Tibial nerve (tissue), 4 donors: ENCODE measurements at regions not wholly inside any gene's neighbourhood (a gene's known extent, or its start where the extent isn't known, plus 50 kb on each side); places are given as distances from the start of the nearest gene placed in this dataset.

Experiments
- DNase-seq, 2 donors: peaks; one replicate each; pipeline ENCODE4 v3.0.0-alpha.2; 2019; ENCODE audit warnings: low spot score in 2 of 2
- H3K27ac ChIP-seq, 4 donors: fragments of 200-600 bp; sonication (generic) in 3 of 4; one replicate each; pipeline ENCODE4 v1.5.1; 2017 to 2019; ENCODE audit warnings: mild to moderate bottlenecking in 1 of 4
- H3K27me3 ChIP-seq, 2 donors: fragments of 200-600 bp; sonication (generic) in 1 of 2; one replicate each; pipeline versions ENCODE4 v1.5.1 to v1.6.0; 2017 to 2019
- H3K36me3 ChIP-seq, 3 donors: fragments of 200-600 bp; sonication (generic); one replicate each; pipeline ENCODE4 v1.5.1; 2018 to 2019
- H3K4me1 ChIP-seq, 4 donors: fragments of 200-600 bp; sonication (generic) in 3 of 4; one replicate each; pipeline ENCODE4 v1.5.1; 2017 to 2019
- H3K4me3 ChIP-seq, 4 donors: fragments of 200-600 bp; sonication (generic) in 3 of 4; one replicate each; pipeline ENCODE4 v1.5.1; 2017 to 2019; ENCODE audit warnings: mild to moderate bottlenecking in 1 of 4, moderate library complexity in 1 of 4
- H3K9me3 ChIP-seq, 4 donors: fragments of 200-600 bp; sonication (generic) in 3 of 4; one replicate each; pipeline ENCODE4 v1.5.1; 2017 to 2019
- CTCF ChIP-seq, 5 experiments: fragments of 200-600 bp in 3 of 5; fragments of 450-650 bp in 2 of 5; sonication (generic) in 3 of 5; IDR thresholded peaks; one replicate each; pipeline ENCODE4 v1.5.1; 2016 to 2019; ENCODE audit warnings: antibody characterized with exemption in 5 of 5, mild to moderate bottlenecking in 3 of 5, moderate library complexity in 2 of 5
- EP300 ChIP-seq, 2 donors: sonication (generic); formaldehyde crosslinking; IDR thresholded peaks; one replicate each; pipeline ENCODE4 v1.6.1; 2017; ENCODE audit warnings: antibody characterized with exemption in 2 of 2, mild to moderate bottlenecking in 1 of 2
- POLR2A ChIP-seq, 2 donors: fragments of 450-650 bp; IDR thresholded peaks; one replicate each; pipeline ENCODE4 v1.6.1; 2017; ENCODE audit warnings: antibody characterized with exemption in 2 of 2, mild to moderate bottlenecking in 2 of 2, moderate library complexity in 2 of 2
- WGBS, 2 donors: methylation state at CpG; one replicate each; pipeline ENCODE4 v1.1.5; 2018; 5-methylcytosine and 5-hydroxymethylcytosine counted together

- H3K27ac ChIP-seq, result peak overlapping the region in 2 of 4 donors; percentile 66 to 75
- TF ChIP-seq POLR2A (IDR thresholded peaks at IDR 0.05), result no peak
- no peak for TF ChIP-seq CTCF (IDR thresholded peaks at IDR 0.05)
- no peak for TF ChIP-seq EP300 (IDR thresholded peaks at IDR 0.05)
- H3K36me3 ChIP-seq, result no peaks in the 10 kb centered on the region
- no peak overlapping the region for H3K4me3 ChIP-seq
- peaks cover 0 to 27% (median 6%) of the 10 kb centered on the region in 4 donors for H3K4me1 ChIP-seq
- WGBS, 2 donors, result 75 to 79% methylated on average over 10 of the region's 10 CpGs
- no peak for DNase-seq
- no peaks in the 10 kb centered on the region for H3K9me3 ChIP-seq
- no peaks in the 10 kb centered on the region for H3K27me3 ChIP-seq
Observed at GRCh38 chr21:41683815-41684214, 83.0 kb downstream of the RIPK4 start.

- peak overlapping the region in 1 of 4 donors; percentile 24 for H3K27ac ChIP-seq
- no peaks in the 10 kb centered on the region for H3K36me3 ChIP-seq
- H3K27me3 ChIP-seq, result no peaks in the 10 kb centered on the region
- TF ChIP-seq EP300 (IDR thresholded peaks at IDR 0.05) (no peak), POLR2A (IDR thresholded peaks at IDR 0.05) (no peak), CTCF (IDR thresholded peaks at IDR 0.05) (no peak)
- no peak overlapping the region for H3K4me3 ChIP-seq
- DNase-seq, result no peak
- 76 to 92% methylated on average over 17 of the region's 17 CpGs for WGBS, 2 donors
- peaks cover 0 to 36% (median 6%) of the 10 kb centered on the region in 4 donors for H3K4me1 ChIP-seq
- no peaks in the 10 kb centered on the region for H3K9me3 ChIP-seq
Observed at GRCh38 chr21:41682719-41683179, 84.1 kb downstream of the RIPK4 start.

- H3K4me3 ChIP-seq, result no peak overlapping the region
- H3K27ac ChIP-seq, result peak overlapping the region in 1 of 4 donors; percentile 24
- no peaks in the 10 kb centered on the region for H3K9me3 ChIP-seq
- no peaks in the 10 kb centered on the region for H3K36me3 ChIP-seq
- H3K27me3 ChIP-seq, result no peaks in the 10 kb centered on the region
- 87 to 96% methylated on average over 21 to 24 of the region's 24 CpGs for WGBS, 2 donors
- DNase-seq, result no peak
- TF ChIP-seq EP300 (IDR thresholded peaks at IDR 0.05) (no peak), POLR2A (IDR thresholded peaks at IDR 0.05) (no peak), CTCF (IDR thresholded peaks at IDR 0.05) (no peak)
- peaks cover 0 to 36% (median 6%) of the 10 kb centered on the region in 4 donors for H3K4me1 ChIP-seq
Observed at GRCh38 chr21:41681939-41682718, 84.7 kb downstream of the RIPK4 start.

GRCh38 chr21:41681348-41681801, 85.5 kb downstream of the RIPK4 start:
- no peaks in the 10 kb centered on the region for H3K27me3 ChIP-seq
- no peaks in the 10 kb centered on the region for H3K9me3 ChIP-seq
- no peak overlapping the region for H3K27ac ChIP-seq
- peaks cover 0 to 36% (median 6%) of the 10 kb centered on the region in 4 donors for H3K4me1 ChIP-seq
- DNase-seq, result no peak
- 86 to 89% methylated on average over 19 to 20 of the region's 20 CpGs for WGBS, 2 donors
- no peaks in the 10 kb centered on the region for H3K36me3 ChIP-seq
- TF ChIP-seq EP300 (IDR thresholded peaks at IDR 0.05) (no peak), CTCF (IDR thresholded peaks at IDR 0.05) (no peak), POLR2A (IDR thresholded peaks at IDR 0.05) (no peak)
- H3K4me3 ChIP-seq, result no peak overlapping the region
